ENCODE measurements at regions not wholly inside any gene's neighbourhood (a gene's known extent, or its start where the extent isn't known, plus 50 kb on each side); places are given as distances from the start of the nearest gene placed in this dataset.

- TF ChIP-seq CTCF (conservative IDR thresholded peaks at IDR 0.05 in 1 of 2, IDR thresholded peaks at IDR 0.05 in 1 of 2; ENCODE audit: extremely low read depth in 1 of 2, insufficient read depth in 1 of 2, low read depth in 1 of 2, low read length in 2 of 2) (no peak), EZH2 (IDR thresholded peaks at IDR 0.05; ENCODE audit: borderline replicate concordance, low read length) (no peak)
Observed at GRCh38 chr1:190736971-190737590, 259.4 kb upstream of the BRINP3 start.

Measured in mammary epithelial cell (primary cell).